GM04504 (cell line): ENCODE measurements at regions not wholly inside any gene's neighbourhood (a gene's known extent, or its start where the extent isn't known, plus 50 kb on each side); places are given as distances from the start of the nearest gene placed in this dataset.
"Not testable (repeated sequence)": the region's sequence is repeated elsewhere in the genome, so short reads cannot be mapped to it uniquely, and the experiment has no call there.

Experiments
- DNase-seq: peaks from one replicate; pipeline ENCODE4 v3.0.0-alpha.2; 2012; ENCODE audit warnings: low read depth

- no peak for DNase-seq
Measured at GRCh38 chr2:212913640-212914306, 237.6 kb downstream of the IKZF2 start.

GRCh38 chr2:212912445-212913103 lies 238.8 kb downstream of the IKZF2 start:
- DNase-seq = peak; percentile 42

GRCh38 chr2:212911011-212911410 lies 240.4 kb downstream of the IKZF2 start:
- DNase-seq = no peak

- no peak for DNase-seq
Measured at GRCh38 chr2:212908682-212909435, 242.6 kb downstream of the IKZF2 start.

- DNase-seq = no peak
Measured at GRCh38 chr2:212908031-212908430, 243.4 kb downstream of the IKZF2 start.

- no peak for DNase-seq
Measured at GRCh38 chr2:212906620-212907019, 244.8 kb downstream of the IKZF2 start.

GRCh38 chr2:212905640-212906201 lies 245.7 kb downstream of the IKZF2 start:
- no peak for DNase-seq

GRCh38 chr2:212904646-212905045 lies 246.8 kb downstream of the IKZF2 start:
- no peak for DNase-seq

GRCh38 chr2:212903413-212903812 lies 248.0 kb downstream of the IKZF2 start:
- no peak for DNase-seq

GRCh38 chr2:212902421-212902820 lies 249.0 kb downstream of the IKZF2 start:
- DNase-seq = no peak

- no peak for DNase-seq
Measured at GRCh38 chr2:212901604-212902275, 249.7 kb downstream of the IKZF2 start.

- DNase-seq = no peak
Measured at GRCh38 chr2:212900715-212901114, 250.7 kb downstream of the IKZF2 start.

GRCh38 chr2:212898011-212898410 lies 253.4 kb downstream of the IKZF2 start:
- peak; percentile 48 for DNase-seq

- DNase-seq = peak; percentile 51
Measured at GRCh38 chr2:212897296-212897695, 254.1 kb downstream of the IKZF2 start.

GRCh38 chr2:212894026-212894425 lies 257.4 kb downstream of the IKZF2 start:
- DNase-seq = no peak

GRCh38 chr2:212893216-212893615 lies 258.2 kb downstream of the IKZF2 start:
- no peak for DNase-seq

GRCh38 chr2:212892193-212892592 lies 259.2 kb downstream of the IKZF2 start:
- no peak for DNase-seq

GRCh38 chr2:212891580-212891979 lies 259.8 kb downstream of the IKZF2 start:
- no peak for DNase-seq

GRCh38 chr2:212882626-212883025 lies 268.8 kb downstream of the IKZF2 start:
- no peak for DNase-seq

- not testable (repeated sequence) for DNase-seq
Measured at GRCh38 chr2:212876556-212876955, 274.9 kb downstream of the IKZF2 start.

- DNase-seq = not testable (repeated sequence)
Measured at GRCh38 chr2:212875950-212876349, 275.5 kb downstream of the IKZF2 start.

- DNase-seq = no peak
Measured at GRCh38 chr2:212873256-212873655, 278.2 kb downstream of the IKZF2 start.
